SU-DHL-6 (cell line): ENCODE measurements at regions not wholly inside any gene's neighbourhood (a gene's known extent, or its start where the extent isn't known, plus 50 kb on each side); places are given as distances from the start of the nearest gene placed in this dataset.

Experiments used
- H2AFZ ChIP-seq: fragments of 200-600 bp; sonication (generic); 2 replicates; pipeline ENCODE4 v1.6.1; 2014; ENCODE audit warnings: low read depth, mild to moderate bottlenecking, moderate library complexity, mixed read lengths, antibody characterized with exemption, low read length; ENCODE audit not compliant: severe bottlenecking
- H3F3A ChIP-seq: fragments of 200-600 bp; shearing (Covaris generic); 2 replicates; pipeline ENCODE4 v1.6.0; 2016; ENCODE audit warnings: antibody characterized with exemption, mild to moderate bottlenecking; ENCODE audit not compliant: insufficient read depth
- H3K27ac ChIP-seq: fragments of 200-600 bp; sonication (generic); 2 replicates; pipeline ENCODE4 v1.5.1; 2016; ENCODE audit warnings: low read depth, mild to moderate bottlenecking, low read length, moderate library complexity, mixed read lengths
- H3K27me3 ChIP-seq: fragments of 200-600 bp; sonication (generic), shearing (Covaris generic); 2 replicates; pipeline ENCODE4 v1.6.0; 2014; ENCODE audit warnings: mild to moderate bottlenecking, low read length
- H3K36me3 ChIP-seq: fragments of 200-600 bp; sonication (generic); 2 replicates; pipeline ENCODE4 v1.6.1; 2014; ENCODE audit warnings: mild to moderate bottlenecking, low read length, mixed read lengths
- H3K4me2 ChIP-seq: fragments of 300-600, 200-600 bp; shearing (Covaris generic), sonication (generic); 2 replicates; pipeline ENCODE4 v1.6.0; 2014; ENCODE audit warnings: low read length, low read depth, mild to moderate bottlenecking; ENCODE audit not compliant: poor library complexity, severe bottlenecking
- H3K4me3 ChIP-seq: fragments of 200-600 bp; sonication (generic); 2 replicates; pipeline ENCODE4 v1.5.1; 2014; ENCODE audit warnings: antibody characterized with exemption, low read length, mild to moderate bottlenecking, mixed read lengths; ENCODE audit not compliant: insufficient read depth, poor library complexity, severe bottlenecking
- H3K79me2 ChIP-seq: fragments of 200-600 bp; sonication (generic); 2 replicates; pipeline ENCODE4 v1.6.1; 2014; ENCODE audit warnings: mild to moderate bottlenecking, low read length, moderate library complexity; ENCODE audit not compliant: insufficient read depth
- H3K9ac ChIP-seq: fragments of 200-600 bp; sonication (generic); 2 replicates; pipeline ENCODE4 v1.7.0; 2014; ENCODE audit warnings: mild to moderate bottlenecking, low read length
- H3K9me2 ChIP-seq: fragments of 200-600 bp; sonication (generic); replicated peaks from 2 replicates; pipeline ENCODE4 v1.6.1; 2014; ENCODE audit warnings: low read length; ENCODE audit not compliant: insufficient read depth
- H3K9me3 ChIP-seq: fragments of 200-600 bp; sonication (generic); 2 replicates; pipeline ENCODE4 v1.6.1; 2014; ENCODE audit warnings: low read length, mixed read lengths; ENCODE audit not compliant: insufficient read depth
- H4K20me1 ChIP-seq: fragments of 200-600 bp; sonication (generic); 2 replicates; pipeline ENCODE4 v1.6.1; 2014; ENCODE audit warnings: low read depth, mild to moderate bottlenecking, antibody characterized with exemption, low read length, moderate library complexity, mixed read lengths
- CTCF ChIP-seq: fragments of 200-600 bp; sonication (generic); IDR thresholded peaks from one replicate; pipeline ENCODE4 v1.5.1; 2017; ENCODE audit warnings: antibody characterized with exemption, mild to moderate bottlenecking, low read length, moderate library complexity; ENCODE audit not compliant: insufficient read depth, poor library complexity, severe bottlenecking
- EZH2phosphoT487 ChIP-seq: fragments of 200-600 bp; sonication (generic), shearing (Covaris generic); conservative IDR thresholded peaks from 2 replicates; pipeline ENCODE4 v1.6.1; 2018; ENCODE audit warnings: mild to moderate bottlenecking, antibody characterized with exemption, low read length, moderate library complexity, mixed read lengths

- no peak overlapping the region for H3K4me3 ChIP-seq
These were observed 119.2 kb downstream of the GALC start for GRCh38 chr14:87873741-87874140.

GRCh38 chr14:87869619-87870583 lies 123.1 kb downstream of the GALC start:
- no peaks in the 10 kb centered on the region for H3F3A ChIP-seq
- no peaks in the 10 kb centered on the region for H3K9me3 ChIP-seq
- no peak overlapping the region for H3K27ac ChIP-seq
- H3K9me2 ChIP-seq: no peaks in the 10 kb centered on the region
- H4K20me1 ChIP-seq: no peaks in the 10 kb centered on the region
- no peaks in the 10 kb centered on the region for H3K27me3 ChIP-seq
- H3K4me2 ChIP-seq: no peak overlapping the region
- no peaks in the 10 kb centered on the region for H3K36me3 ChIP-seq
- no peaks in the 10 kb centered on the region for H3K79me2 ChIP-seq
- no peak overlapping the region for H3K4me3 ChIP-seq
- H2AFZ ChIP-seq: no peak overlapping the region
- TF ChIP-seq EZH2phosphoT487 (no peak), CTCF (no peak)
- H3K9ac ChIP-seq: no peak overlapping the region

More at GRCh38 chr14:87873741-87874140, 119.2 kb downstream of the GALC start:
- no peak overlapping the region for H3K9ac ChIP-seq
- H3K79me2 ChIP-seq: no peaks in the 10 kb centered on the region
- no peaks in the 10 kb centered on the region for H3K9me3 ChIP-seq
- no peak for TF ChIP-seq CTCF
- no peak for TF ChIP-seq EZH2phosphoT487
- no peaks in the 10 kb centered on the region for H3F3A ChIP-seq
- no peaks in the 10 kb centered on the region for H3K9me2 ChIP-seq
- no peak overlapping the region for H3K4me2 ChIP-seq
- H3K27me3 ChIP-seq: no peaks in the 10 kb centered on the region
- H4K20me1 ChIP-seq: no peaks in the 10 kb centered on the region
- H3K36me3 ChIP-seq: no peaks in the 10 kb centered on the region
- no peak overlapping the region for H3K27ac ChIP-seq
- H2AFZ ChIP-seq: no peak overlapping the region

- Histone ChIP-seq H2AFZ (no peak overlapping the region), H3K79me2 (no peaks in the 10 kb centered on the region), H3K4me2 (no peak overlapping the region), H3K4me3 (no peak overlapping the region), H3F3A (no peaks in the 10 kb centered on the region), H3K36me3 (no peaks in the 10 kb centered on the region), H3K9ac (no peak overlapping the region), H3K9me3 (no peaks in the 10 kb centered on the region), H3K9me2 (no peaks in the 10 kb centered on the region), H3K27ac (no peak overlapping the region), H3K27me3 (no peaks in the 10 kb centered on the region), H4K20me1 (no peaks in the 10 kb centered on the region)
- no peak for TF ChIP-seq EZH2phosphoT487
- no peak for TF ChIP-seq CTCF
These were observed 124.1 kb downstream of the GALC start for GRCh38 chr14:87868920-87869319.
